KMS-11 (cell line): ENCODE measurements at regions not wholly inside any gene's neighbourhood (a gene's known extent, or its start where the extent isn't known, plus 50 kb on each side); places are given as distances from the start of the nearest gene placed in this dataset.

Experiments used
- H2AFZ ChIP-seq: fragments of 200-600 bp; sonication (generic); 2 replicates; pipeline ENCODE4 v1.6.1; 2016; ENCODE audit warnings: antibody characterized with exemption, mixed run types, low read depth
- H3K27ac ChIP-seq: fragments of 200-600 bp; sonication (generic); 2 replicates; pipeline ENCODE4 v1.6.1; 2016; ENCODE audit warnings: mild to moderate bottlenecking, mixed run types
- H3K27me3 ChIP-seq: fragments of 200-600 bp; sonication (generic); 2 replicates; pipeline ENCODE4 v1.6.1; 2017; ENCODE audit warnings: mild to moderate bottlenecking, low read depth, mixed run types, moderate library complexity; ENCODE audit not compliant: insufficient read depth
- H3K36me3 ChIP-seq: fragments of 200-600 bp; sonication (generic); 2 replicates; pipeline ENCODE4 v1.6.1; 2017; ENCODE audit warnings: mild to moderate bottlenecking, mixed run types; ENCODE audit not compliant: insufficient read depth
- H3K4me1 ChIP-seq: fragments of 200-600 bp; sonication (generic); 2 replicates; pipeline ENCODE4 v1.6.1; 2016; ENCODE audit warnings: mild to moderate bottlenecking, low read depth, mixed run types; ENCODE audit not compliant: poor library complexity, severe bottlenecking
- H3K4me2 ChIP-seq: fragments of 200-600 bp; sonication (generic); 2 replicates; pipeline ENCODE4 v1.7.0; 2016; ENCODE audit warnings: mild to moderate bottlenecking, mixed run types
- H3K4me3 ChIP-seq: fragments of 200-600 bp; sonication (generic); IDR thresholded peaks from 2 replicates; pipeline ENCODE4 v1.6.1; 2017; ENCODE audit warnings: low read depth, low read length, mixed read lengths; ENCODE audit not compliant: insufficient read depth
- H3K79me2 ChIP-seq: fragments of 200-600 bp; sonication (generic); 2 replicates; pipeline ENCODE4 v1.6.1; 2016; ENCODE audit warnings: low read depth, mixed run types; ENCODE audit not compliant: insufficient read depth
- H3K9ac ChIP-seq: fragments of 200-600 bp; sonication (generic); 2 replicates; pipeline ENCODE4 v1.6.1; 2016; ENCODE audit warnings: mild to moderate bottlenecking, mixed run types
- H4K20me1 ChIP-seq: fragments of 200-600 bp; sonication (generic); 2 replicates; pipeline ENCODE4 v1.6.1; 2016; ENCODE audit warnings: mild to moderate bottlenecking, mixed run types; ENCODE audit not compliant: insufficient read depth
- TF ChIP-seq, protein P1 (sequence below): fragments of 200-600 bp; sonication (generic); conservative IDR thresholded peaks from 2 replicates; pipeline ENCODE4 v1.6.1; 2017; ENCODE audit warnings: low read depth, mild to moderate bottlenecking, antibody characterized with exemption, low read length, moderate library complexity, mixed read lengths

DNA sequence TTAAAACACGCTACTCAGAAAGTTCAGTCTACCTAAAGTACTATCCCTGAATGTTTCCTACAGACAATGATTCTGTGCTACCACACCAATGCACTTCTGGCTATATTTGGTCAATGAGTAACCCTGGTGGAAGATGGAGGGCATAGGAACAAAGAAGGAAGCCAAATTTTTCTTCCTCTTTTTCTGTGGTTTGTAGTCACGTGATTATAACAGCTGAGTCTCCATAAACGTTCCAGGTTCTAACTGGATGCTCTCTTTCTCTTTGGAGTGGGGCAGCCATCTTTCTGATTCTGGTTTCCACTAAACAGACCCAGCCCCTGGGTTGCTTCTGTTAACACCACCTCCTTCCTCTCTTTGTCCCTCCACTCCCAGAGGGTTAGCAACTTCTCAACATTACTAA, 274.9 kb downstream of the CDH11 start:
- no peaks in the 10 kb centered on the region for H4K20me1 ChIP-seq
- H3K4me2 ChIP-seq = no peak overlapping the region
- TF ChIP-seq, protein P1, sequence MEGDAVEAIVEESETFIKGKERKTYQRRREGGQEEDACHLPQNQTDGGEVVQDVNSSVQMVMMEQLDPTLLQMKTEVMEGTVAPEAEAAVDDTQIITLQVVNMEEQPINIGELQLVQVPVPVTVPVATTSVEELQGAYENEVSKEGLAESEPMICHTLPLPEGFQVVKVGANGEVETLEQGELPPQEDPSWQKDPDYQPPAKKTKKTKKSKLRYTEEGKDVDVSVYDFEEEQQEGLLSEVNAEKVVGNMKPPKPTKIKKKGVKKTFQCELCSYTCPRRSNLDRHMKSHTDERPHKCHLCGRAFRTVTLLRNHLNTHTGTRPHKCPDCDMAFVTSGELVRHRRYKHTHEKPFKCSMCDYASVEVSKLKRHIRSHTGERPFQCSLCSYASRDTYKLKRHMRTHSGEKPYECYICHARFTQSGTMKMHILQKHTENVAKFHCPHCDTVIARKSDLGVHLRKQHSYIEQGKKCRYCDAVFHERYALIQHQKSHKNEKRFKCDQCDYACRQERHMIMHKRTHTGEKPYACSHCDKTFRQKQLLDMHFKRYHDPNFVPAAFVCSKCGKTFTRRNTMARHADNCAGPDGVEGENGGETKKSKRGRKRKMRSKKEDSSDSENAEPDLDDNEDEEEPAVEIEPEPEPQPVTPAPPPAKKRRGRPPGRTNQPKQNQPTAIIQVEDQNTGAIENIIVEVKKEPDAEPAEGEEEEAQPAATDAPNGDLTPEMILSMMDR = no peak
- no peaks in the 10 kb centered on the region for H3K36me3 ChIP-seq
- H2AFZ ChIP-seq = no peak overlapping the region
- H3K4me3 ChIP-seq = no peak overlapping the region
- H3K9ac ChIP-seq = no peak overlapping the region
- no peak overlapping the region for H3K27ac ChIP-seq
- H3K4me1 ChIP-seq = no peaks in the 10 kb centered on the region
- no peaks in the 10 kb centered on the region for H3K27me3 ChIP-seq
- no peaks in the 10 kb centered on the region for H3K79me2 ChIP-seq

DNA sequence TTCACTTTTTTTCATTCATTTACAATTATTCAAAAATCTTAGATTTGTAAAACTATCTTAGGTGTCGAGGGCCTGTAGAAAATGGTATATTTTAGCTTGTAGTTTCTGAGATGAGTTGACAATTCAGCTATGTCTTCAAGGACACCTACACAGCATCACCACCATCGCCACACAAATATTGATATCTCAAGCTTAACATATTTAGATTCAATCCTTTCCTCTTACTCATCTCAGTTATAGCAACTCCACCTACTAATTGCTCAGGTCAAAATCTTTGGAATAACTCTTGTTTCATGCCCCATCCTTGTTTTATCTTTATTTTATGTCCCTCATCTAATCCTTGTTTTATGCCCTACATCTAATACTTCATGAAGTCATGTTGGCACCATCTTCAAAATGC, 276.8 kb downstream of the CDH11 start:
- Histone ChIP-seq H3K27ac (no peak overlapping the region), H3K4me1 (no peaks in the 10 kb centered on the region), H3K27me3 (no peaks in the 10 kb centered on the region), H3K79me2 (no peaks in the 10 kb centered on the region), H3K36me3 (no peaks in the 10 kb centered on the region), H3K9ac (no peak overlapping the region), H2AFZ (no peak overlapping the region), H3K4me3 (no peak overlapping the region), H3K4me2 (no peak overlapping the region), H4K20me1 (no peaks in the 10 kb centered on the region)
- TF ChIP-seq, protein P1 = no peak

DNA sequence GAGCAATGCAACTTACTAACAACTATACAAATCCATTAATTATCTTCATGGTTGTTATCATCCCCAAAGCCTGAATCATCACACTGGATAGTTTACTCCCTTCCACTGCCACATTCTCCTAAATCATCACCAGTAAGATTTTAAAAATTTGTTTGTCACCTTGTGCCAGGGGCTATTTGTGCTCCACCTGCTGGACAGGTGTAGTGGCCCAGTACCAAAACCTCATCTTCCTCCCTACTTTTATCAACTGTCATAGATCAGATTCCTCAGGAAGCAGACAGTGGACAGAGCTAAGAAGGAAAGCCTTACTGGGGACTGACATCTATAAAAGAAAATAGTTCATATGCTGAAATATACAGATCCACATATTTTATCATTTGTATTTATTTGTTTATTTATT, 280.4 kb downstream of the CDH11 start:
- H3K27me3 ChIP-seq = no peaks in the 10 kb centered on the region
- no peaks in the 10 kb centered on the region for H4K20me1 ChIP-seq
- TF ChIP-seq, protein P1 = no peak
- H3K27ac ChIP-seq = no peak overlapping the region
- H3K4me1 ChIP-seq = no peaks in the 10 kb centered on the region
- no peak overlapping the region for H3K4me3 ChIP-seq
- H3K79me2 ChIP-seq = no peaks in the 10 kb centered on the region
- no peaks in the 10 kb centered on the region for H3K36me3 ChIP-seq
- H3K9ac ChIP-seq = no peak overlapping the region
- H3K4me2 ChIP-seq = no peak overlapping the region
- no peak overlapping the region for H2AFZ ChIP-seq

DNA sequence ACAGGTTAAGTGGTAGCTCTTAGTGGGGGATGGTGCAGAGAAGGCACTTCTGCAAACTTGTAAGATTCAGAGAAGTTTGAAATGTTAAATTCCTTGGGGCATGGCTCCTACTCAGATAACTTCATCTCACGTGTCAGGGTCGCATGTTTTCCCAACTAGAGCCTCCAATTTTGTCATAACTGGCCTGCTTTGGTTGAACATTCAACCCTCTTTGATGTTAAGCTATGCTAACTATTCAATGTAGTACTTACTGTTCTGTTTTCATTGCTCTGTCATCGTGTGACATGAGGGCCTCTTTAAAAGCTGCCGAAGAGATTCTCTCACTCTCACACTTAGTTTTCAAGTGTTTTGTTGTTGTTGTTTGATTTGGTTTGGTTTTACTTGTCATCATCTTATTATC, 280.8 kb downstream of the CDH11 start:
- Histone ChIP-seq H3K79me2 (no peaks in the 10 kb centered on the region), H3K4me1 (no peaks in the 10 kb centered on the region), H3K9ac (no peak overlapping the region), H3K27ac (no peak overlapping the region), H3K4me2 (no peak overlapping the region), H2AFZ (no peak overlapping the region), H3K4me3 (no peak overlapping the region), H3K36me3 (no peaks in the 10 kb centered on the region), H3K27me3 (no peaks in the 10 kb centered on the region), H4K20me1 (no peaks in the 10 kb centered on the region)
- TF ChIP-seq, protein P1 = no peak

DNA sequence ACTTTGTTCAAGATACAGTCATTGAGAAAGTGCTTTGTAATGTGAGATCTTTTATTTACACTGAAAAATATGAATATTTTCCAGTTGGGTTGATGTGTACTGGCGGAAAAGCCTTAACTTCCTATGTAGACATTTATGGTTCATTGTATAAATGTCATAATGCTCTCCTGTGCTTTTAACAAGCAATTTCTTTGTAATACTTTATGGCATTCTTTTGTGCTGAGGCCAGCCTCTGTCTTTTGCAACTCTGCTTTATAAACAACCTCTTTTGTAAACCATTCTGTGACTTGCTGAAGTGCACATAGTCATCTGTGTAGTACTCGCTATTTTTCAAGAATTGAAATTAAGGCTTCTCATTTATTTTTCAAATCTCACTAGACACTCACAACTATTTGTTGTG, 291.2 kb downstream of the CDH11 start:
- Histone ChIP-seq H4K20me1 (no peaks in the 10 kb centered on the region), H3K4me3 (no peak overlapping the region), H3K27ac (no peak overlapping the region), H3K79me2 (no peaks in the 10 kb centered on the region), H3K36me3 (no peaks in the 10 kb centered on the region), H3K27me3 (no peaks in the 10 kb centered on the region), H3K4me2 (no peak overlapping the region), H3K9ac (no peak overlapping the region), H2AFZ (no peak overlapping the region), H3K4me1 (no peaks in the 10 kb centered on the region)
- TF ChIP-seq, protein P1 = no peak
